Mesenteric fat pad (tissue), 1 donor: ENCODE measurements at regions not wholly inside any gene's neighbourhood (a gene's known extent, or its start where the extent isn't known, plus 50 kb on each side); places are given as distances from the start of the nearest gene placed in this dataset.
A peak's percentile ranks its signal among the peaks of the same experiment; 100 is the strongest.
"Not testable (repeated sequence)": the region's sequence is repeated elsewhere in the genome, so short reads cannot be mapped to it uniquely, and the experiment has no call there.

ENCODE experiments used
- DNase-seq: peaks from one replicate; pipeline ENCODE4 v3.0.0-alpha.2; 2020; ENCODE audit warnings: low spot score
- donor health status: DM: yes; HTN: yes; CAD: no.

- peak; percentile 41 for DNase-seq
These were observed 425.5 kb downstream of the BRD1 start for GRCh38 chr22:49402169-49402568.

- peak; percentile 82 for DNase-seq
These were observed 426.6 kb downstream of the BRD1 start for GRCh38 chr22:49400941-49401598.

- DNase-seq: peak; percentile 82
These were observed 427.3 kb downstream of the BRD1 start for GRCh38 chr22:49400136-49400940.

- DNase-seq: peak; percentile 69
These were observed 429.0 kb downstream of the BRD1 start for GRCh38 chr22:49398646-49399045.

GRCh38 chr22:49398115-49398514, 429.6 kb downstream of the BRD1 start:
- DNase-seq: peak; percentile 77

- peak; percentile 65 for DNase-seq
These were observed 430.9 kb downstream of the BRD1 start for GRCh38 chr22:49396817-49397216.

GRCh38 chr22:49395617-49396016, 432.1 kb downstream of the BRD1 start:
- peak; percentile 43 for DNase-seq

- peak; percentile 22 for DNase-seq
These were observed 432.6 kb downstream of the BRD1 start for GRCh38 chr22:49395062-49395461.

- DNase-seq: peak; percentile 51
These were observed 433.4 kb downstream of the BRD1 start for GRCh38 chr22:49394116-49394785.

GRCh38 chr22:49393526-49393925, 434.1 kb downstream of the BRD1 start:
- DNase-seq: peak; percentile 77

- peak; percentile 76 for DNase-seq
These were observed 434.7 kb downstream of the BRD1 start for GRCh38 chr22:49392841-49393510.

GRCh38 chr22:49392247-49392646, 435.4 kb downstream of the BRD1 start:
- peak; percentile 20 for DNase-seq

GRCh38 chr22:49391436-49391835, 436.2 kb downstream of the BRD1 start:
- DNase-seq: peak; percentile 72

GRCh38 chr22:49390954-49391353, 436.7 kb downstream of the BRD1 start:
- no peak for DNase-seq

- not testable (repeated sequence) for DNase-seq
These were observed 443.8 kb downstream of the BRD1 start for GRCh38 chr22:49383909-49384308.

- no peak for DNase-seq
These were observed 445.3 kb downstream of the BRD1 start for GRCh38 chr22:49382451-49382735.

GRCh38 chr22:49381595-49382450, 445.9 kb downstream of the BRD1 start:
- DNase-seq: peak; percentile 69

- peak; percentile 73 for DNase-seq
These were observed 446.9 kb downstream of the BRD1 start for GRCh38 chr22:49380828-49381114.

- DNase-seq: peak; percentile 45
These were observed 447.4 kb downstream of the BRD1 start for GRCh38 chr22:49380095-49380827.

- peak; percentile 84 for DNase-seq
These were observed 450.4 kb downstream of the BRD1 start for GRCh38 chr22:49377306-49377705.
